HFF-Myc (cell line): ENCODE measurements at regions not wholly inside any gene's neighbourhood (a gene's known extent, or its start where the extent isn't known, plus 50 kb on each side); places are given as distances from the start of the nearest gene placed in this dataset.

Experiments used
- DNase-seq: peaks from one replicate; pipeline ENCODE4 v3.0.0-alpha.2; 2011; ENCODE audit warnings: low read depth; ENCODE audit errors: extremely low read depth
- H3K4me3 ChIP-seq: replicated peaks from 2 replicates; pipeline ENCODE4 v1.5.1; 2011; ENCODE audit warnings: low read depth, mild to moderate bottlenecking, control low read depth, low read length
- CTCF ChIP-seq: IDR thresholded peaks from 2 replicates; pipeline ENCODE4 v1.5.1; 2012; ENCODE audit warnings: mild to moderate bottlenecking, low read depth, low read length, control low read depth; ENCODE audit errors: missing control alignments

GRCh38 chr5:148723143-148723542 lies 68.8 kb upstream of the HTR4 start:
- DNase-seq: no peak
- TF ChIP-seq CTCF: no peak
- no peak overlapping the region for H3K4me3 ChIP-seq

GRCh38 chr5:148725675-148726074 lies 71.3 kb upstream of the HTR4 start:
- H3K4me3 ChIP-seq: no peak overlapping the region
- no peak for TF ChIP-seq CTCF
- no peak for DNase-seq

- TF ChIP-seq CTCF: peak; percentile 14
- no peak overlapping the region for H3K4me3 ChIP-seq
- no peak for DNase-seq
These were observed 74.9 kb upstream of the HTR4 start for GRCh38 chr5:148729182-148729581.

- no peak overlapping the region for H3K4me3 ChIP-seq
- DNase-seq: no peak
- TF ChIP-seq CTCF: no peak
These were observed 75.9 kb upstream of the HTR4 start for GRCh38 chr5:148730270-148730669.

GRCh38 chr5:148730942-148731898 lies 76.9 kb upstream of the HTR4 start:
- H3K4me3 ChIP-seq: no peak overlapping the region
- DNase-seq: peak; percentile 70
- TF ChIP-seq CTCF: peak; percentile 58

- H3K4me3 ChIP-seq: no peak overlapping the region
- no peak for TF ChIP-seq CTCF
- DNase-seq: no peak
These were observed 78.4 kb upstream of the HTR4 start for GRCh38 chr5:148732692-148733091.
